Fibroblast of villous mesenchyme (primary cell): ENCODE measurements at regions not wholly inside any gene's neighbourhood (a gene's known extent, or its start where the extent isn't known, plus 50 kb on each side); places are given as distances from the start of the nearest gene placed in this dataset.

Experiments used
- DNase-seq: peaks from one replicate; pipeline ENCODE4 v3.0.0-alpha.2; 2010; ENCODE audit warnings: low read depth
- H3K4me3 ChIP-seq: 2 replicates; pipeline ENCODE4 v1.5.1; 2011; ENCODE audit warnings: low read depth, mild to moderate bottlenecking, low read length
- TF ChIP-seq, protein P1 (sequence below): IDR thresholded peaks from 2 replicates; pipeline ENCODE4 v1.5.1; 2012; ENCODE audit warnings: low read depth, mild to moderate bottlenecking, low read length; ENCODE audit not compliant: insufficient read depth

- TF ChIP-seq, protein P1, sequence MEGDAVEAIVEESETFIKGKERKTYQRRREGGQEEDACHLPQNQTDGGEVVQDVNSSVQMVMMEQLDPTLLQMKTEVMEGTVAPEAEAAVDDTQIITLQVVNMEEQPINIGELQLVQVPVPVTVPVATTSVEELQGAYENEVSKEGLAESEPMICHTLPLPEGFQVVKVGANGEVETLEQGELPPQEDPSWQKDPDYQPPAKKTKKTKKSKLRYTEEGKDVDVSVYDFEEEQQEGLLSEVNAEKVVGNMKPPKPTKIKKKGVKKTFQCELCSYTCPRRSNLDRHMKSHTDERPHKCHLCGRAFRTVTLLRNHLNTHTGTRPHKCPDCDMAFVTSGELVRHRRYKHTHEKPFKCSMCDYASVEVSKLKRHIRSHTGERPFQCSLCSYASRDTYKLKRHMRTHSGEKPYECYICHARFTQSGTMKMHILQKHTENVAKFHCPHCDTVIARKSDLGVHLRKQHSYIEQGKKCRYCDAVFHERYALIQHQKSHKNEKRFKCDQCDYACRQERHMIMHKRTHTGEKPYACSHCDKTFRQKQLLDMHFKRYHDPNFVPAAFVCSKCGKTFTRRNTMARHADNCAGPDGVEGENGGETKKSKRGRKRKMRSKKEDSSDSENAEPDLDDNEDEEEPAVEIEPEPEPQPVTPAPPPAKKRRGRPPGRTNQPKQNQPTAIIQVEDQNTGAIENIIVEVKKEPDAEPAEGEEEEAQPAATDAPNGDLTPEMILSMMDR, result no peak
- no peak for DNase-seq
- H3K4me3 ChIP-seq, result no peak overlapping the region
Observed at GRCh38 chr20:21583486-21584168, 69.8 kb upstream of the NKX2-2 start.

GRCh38 chr20:21577551-21577950 is 63.7 kb upstream of the NKX2-2 start:
- H3K4me3 ChIP-seq, result no peak overlapping the region
- TF ChIP-seq, protein P1, result no peak
- no peak for DNase-seq

GRCh38 chr20:21575981-21576740 is 62.3 kb upstream of the NKX2-2 start:
- H3K4me3 ChIP-seq, result no peak overlapping the region
- TF ChIP-seq, protein P1, result no peak
- DNase-seq, result no peak

GRCh38 chr20:21575167-21575566 is 61.3 kb upstream of the NKX2-2 start:
- TF ChIP-seq, protein P1, result no peak
- no peak for DNase-seq
- no peak overlapping the region for H3K4me3 ChIP-seq

GRCh38 chr20:21574443-21574842 is 60.6 kb upstream of the NKX2-2 start:
- TF ChIP-seq, protein P1, result no peak
- no peak overlapping the region for H3K4me3 ChIP-seq
- no peak for DNase-seq

GRCh38 chr20:21573259-21573658 is 59.4 kb upstream of the NKX2-2 start:
- DNase-seq, result no peak
- TF ChIP-seq, protein P1, result no peak

More at GRCh38 chr20:21573259-21573658, 59.4 kb upstream of the NKX2-2 start:
- no peak overlapping the region for H3K4me3 ChIP-seq
